ENCODE measurements at regions not wholly inside any gene's neighbourhood (a gene's known extent, or its start where the extent isn't known, plus 50 kb on each side); places are given as distances from the start of the nearest gene placed in this dataset.

DNA sequence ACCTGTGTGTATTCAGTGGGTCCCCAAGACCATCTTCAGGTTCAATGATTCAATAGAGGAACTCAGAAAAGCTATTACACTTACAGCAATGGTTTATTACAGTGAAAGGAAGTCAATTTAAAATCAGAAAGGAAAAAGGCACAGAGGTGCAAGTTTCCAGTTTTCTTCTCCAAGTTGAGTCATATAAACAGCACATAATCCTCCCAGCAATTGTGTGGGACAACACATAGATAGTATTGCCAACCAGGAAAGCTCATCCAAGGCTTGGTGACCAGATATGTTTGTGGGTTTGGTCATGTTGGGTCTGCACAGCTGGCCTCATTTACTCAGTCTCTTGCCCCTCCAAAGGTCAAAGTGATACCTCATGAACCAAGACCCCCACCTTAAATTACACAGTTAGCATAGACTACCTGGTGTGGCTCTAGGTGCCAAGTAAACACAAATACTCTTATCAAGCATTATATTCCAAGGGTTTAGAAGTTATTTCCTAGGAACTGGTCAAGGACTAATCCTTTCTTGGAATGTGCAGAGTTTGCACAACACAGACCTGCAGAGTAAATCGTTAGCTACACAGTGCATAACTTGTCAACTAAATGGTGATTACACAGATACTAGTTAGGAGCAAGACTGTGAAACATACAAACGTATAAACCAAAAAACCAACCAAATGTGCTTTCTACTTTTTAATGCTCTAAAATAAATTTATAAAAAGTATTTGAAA is 777.3 kb downstream of the PCDH18 start:
- TF ChIP-seq, protein P1, sequence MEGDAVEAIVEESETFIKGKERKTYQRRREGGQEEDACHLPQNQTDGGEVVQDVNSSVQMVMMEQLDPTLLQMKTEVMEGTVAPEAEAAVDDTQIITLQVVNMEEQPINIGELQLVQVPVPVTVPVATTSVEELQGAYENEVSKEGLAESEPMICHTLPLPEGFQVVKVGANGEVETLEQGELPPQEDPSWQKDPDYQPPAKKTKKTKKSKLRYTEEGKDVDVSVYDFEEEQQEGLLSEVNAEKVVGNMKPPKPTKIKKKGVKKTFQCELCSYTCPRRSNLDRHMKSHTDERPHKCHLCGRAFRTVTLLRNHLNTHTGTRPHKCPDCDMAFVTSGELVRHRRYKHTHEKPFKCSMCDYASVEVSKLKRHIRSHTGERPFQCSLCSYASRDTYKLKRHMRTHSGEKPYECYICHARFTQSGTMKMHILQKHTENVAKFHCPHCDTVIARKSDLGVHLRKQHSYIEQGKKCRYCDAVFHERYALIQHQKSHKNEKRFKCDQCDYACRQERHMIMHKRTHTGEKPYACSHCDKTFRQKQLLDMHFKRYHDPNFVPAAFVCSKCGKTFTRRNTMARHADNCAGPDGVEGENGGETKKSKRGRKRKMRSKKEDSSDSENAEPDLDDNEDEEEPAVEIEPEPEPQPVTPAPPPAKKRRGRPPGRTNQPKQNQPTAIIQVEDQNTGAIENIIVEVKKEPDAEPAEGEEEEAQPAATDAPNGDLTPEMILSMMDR (IDR thresholded peaks at IDR 0.05; ENCODE audit: insufficient read depth, low read depth, low read length, missing control alignments): no peak
- no peak for DNase-seq (ENCODE audit: low read depth)
- no peak overlapping the region for H3K4me3 ChIP-seq (ENCODE audit: low read depth, low read length)

DNA sequence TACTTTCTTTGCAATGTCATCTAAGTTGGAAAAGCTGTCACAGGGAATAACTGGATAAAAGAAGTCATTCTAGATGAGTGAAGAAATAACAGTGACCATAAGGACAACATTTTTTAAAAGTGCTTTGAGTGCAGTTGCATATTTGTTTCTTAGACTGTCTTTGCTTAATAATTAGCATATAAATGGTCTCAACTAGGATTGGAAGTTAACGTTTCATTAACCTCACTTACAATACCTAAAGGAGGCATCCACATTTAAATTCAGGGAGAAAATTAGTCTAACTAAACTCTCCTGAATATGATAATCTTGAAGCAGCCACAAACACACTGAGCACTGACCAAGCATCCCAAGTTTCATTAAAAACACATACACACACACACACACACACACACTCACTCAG is 780.7 kb downstream of the PCDH18 start:
- TF ChIP-seq, protein P1 (IDR thresholded peaks at IDR 0.05; ENCODE audit: insufficient read depth, low read depth, low read length, missing control alignments): no peak
- DNase-seq (ENCODE audit: low read depth): no peak

DNA sequence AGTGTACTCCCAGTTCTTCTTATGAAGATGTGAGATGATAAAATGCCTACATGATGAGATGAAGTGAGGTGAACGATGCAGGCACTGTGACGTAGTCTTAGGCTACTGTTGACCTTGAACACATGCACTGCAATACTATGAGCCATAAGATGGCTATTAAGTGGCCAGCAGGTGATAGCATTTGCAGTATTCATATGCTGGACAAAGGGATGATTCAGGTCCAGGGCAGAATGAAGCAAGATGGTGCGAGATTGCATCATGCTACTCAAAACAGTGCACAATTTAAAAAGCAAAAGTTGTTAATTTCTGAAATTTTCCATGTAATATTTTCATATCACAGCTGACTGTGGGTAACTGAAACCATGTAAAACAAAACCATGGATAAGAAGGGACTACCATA is 781.4 kb downstream of the PCDH18 start:
- no peak overlapping the region for H3K4me3 ChIP-seq (ENCODE audit: low read depth, low read length)
- no peak for DNase-seq (ENCODE audit: low read depth)
- TF ChIP-seq, protein P1 (IDR thresholded peaks at IDR 0.05; ENCODE audit: insufficient read depth, low read depth, low read length, missing control alignments): no peak

More for the DNA sequence above, 780.7 kb downstream of the PCDH18 start:
- no peak overlapping the region for H3K4me3 ChIP-seq (ENCODE audit: low read depth, low read length)

DNA sequence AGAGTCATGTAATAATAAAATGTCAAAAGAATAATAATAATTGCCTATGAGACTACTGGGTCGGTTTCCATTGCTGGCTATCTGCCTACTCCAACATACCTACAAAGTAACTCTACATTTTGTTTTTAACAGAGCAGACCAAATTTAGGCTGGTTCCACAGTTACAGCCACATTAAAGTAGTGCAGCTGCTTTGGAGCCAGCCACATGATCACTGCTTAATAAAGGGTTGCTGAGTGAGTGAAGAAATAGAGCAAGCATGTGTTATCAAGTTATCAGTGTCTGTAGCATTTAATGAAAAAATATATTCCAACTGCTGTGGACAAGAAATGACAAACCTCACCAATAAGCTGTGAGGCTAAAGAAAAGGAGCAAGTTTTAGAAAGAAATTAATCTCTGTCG is 782.3 kb downstream of the PCDH18 start:
- H3K4me3 ChIP-seq (ENCODE audit: low read depth, low read length): no peak overlapping the region
- TF ChIP-seq, protein P1 (IDR thresholded peaks at IDR 0.05; ENCODE audit: insufficient read depth, low read depth, low read length, missing control alignments): no peak
- no peak for DNase-seq (ENCODE audit: low read depth)

DNA sequence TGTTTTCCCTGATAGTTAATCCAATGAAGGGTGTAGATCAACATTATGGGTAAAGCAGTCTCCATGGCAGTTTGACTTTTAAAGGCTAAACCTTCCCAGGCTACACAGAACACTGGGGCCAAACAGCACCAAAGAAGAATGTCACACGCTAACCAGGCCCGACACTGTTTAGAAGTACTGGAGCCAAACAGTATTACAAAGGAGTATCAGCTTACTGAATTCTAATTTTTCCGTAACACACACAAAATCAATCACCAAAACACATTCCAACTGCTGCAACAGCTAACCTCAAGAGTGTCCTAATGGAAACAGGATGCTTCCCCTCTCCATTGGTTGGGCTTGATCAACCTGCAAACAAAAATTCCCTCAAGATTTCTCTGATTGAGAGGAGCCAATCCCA is 783.5 kb downstream of the PCDH18 start:
- DNase-seq (ENCODE audit: low read depth): no peak
- H3K4me3 ChIP-seq (ENCODE audit: low read depth, low read length): no peak overlapping the region
- TF ChIP-seq, protein P1 (IDR thresholded peaks at IDR 0.05; ENCODE audit: insufficient read depth, low read depth, low read length, missing control alignments): no peak

DNA sequence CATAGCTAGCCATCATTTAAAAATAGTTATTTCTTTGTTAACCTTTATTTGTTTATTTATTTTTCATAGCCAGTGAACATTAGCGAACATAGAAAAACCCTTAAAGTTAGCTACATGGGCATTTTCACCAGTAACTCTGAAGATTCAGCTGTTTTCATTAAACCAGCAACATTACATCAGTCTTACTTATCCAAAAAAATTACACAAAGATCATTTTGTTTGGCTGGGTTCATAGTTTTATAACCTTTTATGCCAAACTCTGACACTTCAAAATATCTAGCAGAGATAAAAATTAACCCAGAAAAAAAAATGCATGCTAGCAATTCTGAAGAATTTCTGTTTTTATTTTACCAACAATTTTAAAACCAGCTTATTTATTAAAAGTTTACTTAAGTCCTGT is 784.1 kb downstream of the PCDH18 start:
- DNase-seq (ENCODE audit: low read depth): no peak
- TF ChIP-seq, protein P1 (IDR thresholded peaks at IDR 0.05; ENCODE audit: insufficient read depth, low read depth, low read length, missing control alignments): no peak
- H3K4me3 ChIP-seq (ENCODE audit: low read depth, low read length): no peak overlapping the region

DNA sequence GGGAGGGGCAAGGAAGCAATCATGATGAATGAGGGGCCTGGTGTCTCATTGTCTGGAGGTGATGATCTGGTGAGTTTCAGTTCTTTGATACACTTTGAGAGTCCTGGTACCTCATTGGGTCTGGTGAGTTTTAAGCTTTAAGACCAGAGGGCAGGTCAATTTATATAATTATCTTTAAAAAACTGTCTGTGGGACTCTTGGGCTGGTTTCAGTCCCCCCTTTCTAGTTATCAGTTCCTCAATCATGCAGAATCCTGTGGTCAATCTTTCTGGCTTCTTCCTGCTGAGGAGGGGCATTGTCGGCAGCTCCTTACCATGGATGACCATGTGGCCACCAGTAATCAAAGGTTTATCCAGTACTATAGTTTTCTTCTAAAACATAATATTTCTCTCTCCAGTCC is 789.1 kb downstream of the PCDH18 start:
- TF ChIP-seq, protein P1 (IDR thresholded peaks at IDR 0.05; ENCODE audit: insufficient read depth, low read depth, low read length, missing control alignments): no peak
- no peak overlapping the region for H3K4me3 ChIP-seq (ENCODE audit: low read depth, low read length)
- DNase-seq (ENCODE audit: low read depth): no peak
